ENCODE measurements at regions not wholly inside any gene's neighbourhood (a gene's known extent, or its start where the extent isn't known, plus 50 kb on each side); places are given as distances from the start of the nearest gene placed in this dataset.

DNA sequence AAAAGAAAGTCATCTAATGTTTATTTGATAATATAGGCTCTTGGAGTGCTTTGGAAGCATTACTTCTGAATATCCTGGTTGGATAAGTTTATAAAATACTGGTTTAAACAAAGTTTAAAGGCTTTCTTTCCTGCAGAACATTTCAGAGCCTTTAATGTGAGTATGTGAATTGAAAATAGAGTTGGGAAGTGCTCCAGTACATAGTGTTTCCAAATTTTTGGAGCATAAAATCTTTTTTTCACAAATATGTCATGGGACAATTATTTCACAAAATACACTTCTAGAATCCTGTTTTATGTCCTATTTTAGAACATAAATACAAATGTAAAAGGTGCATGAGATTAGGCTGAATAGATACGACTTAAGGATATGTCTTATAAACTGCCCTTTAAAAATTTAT is 158.9 kb upstream of the HNRNPA3 start:
- intact Hi-C loops (cut with micrococcal nuclease; ENCODE audit: unreplicated experiment): no loop called here
- no peak overlapping the region for H3K4me3 Mint-ChIP-seq (ENCODE audit: unreplicated experiment)
- H3K36me3 Mint-ChIP-seq (ENCODE audit: insufficient read depth, unreplicated experiment): no peaks in the 10 kb centered on the region
- Histone ChIP-seq H3K27me3 (replicated peaks; ENCODE audit: control insufficient read depth, insufficient read depth, low read length) (no peaks in the 10 kb centered on the region), H3K4me3 (ENCODE audit: low read depth, low read length) (no peak overlapping the region), H3K4me1 (no peaks in the 10 kb centered on the region), H3K36me3 (ENCODE audit: control insufficient read depth, insufficient read depth, low read length) (no peaks in the 10 kb centered on the region), H3K9me3 (no peaks in the 10 kb centered on the region)
- H3K27ac Mint-ChIP-seq (ENCODE audit: unreplicated experiment): no peak overlapping the region
- POLR2A ChIA-PET: no interaction called here
- CTCF ChIA-PET: no interaction called here
- no peak for DNase-seq
- H3K27me3 Mint-ChIP-seq (ENCODE audit: insufficient read depth, unreplicated experiment): peaks cover 28% of the 10 kb centered on the region
- BruUV-seq (replicated peaks): no TSS peak
- TF ChIP-seq, protein P1, sequence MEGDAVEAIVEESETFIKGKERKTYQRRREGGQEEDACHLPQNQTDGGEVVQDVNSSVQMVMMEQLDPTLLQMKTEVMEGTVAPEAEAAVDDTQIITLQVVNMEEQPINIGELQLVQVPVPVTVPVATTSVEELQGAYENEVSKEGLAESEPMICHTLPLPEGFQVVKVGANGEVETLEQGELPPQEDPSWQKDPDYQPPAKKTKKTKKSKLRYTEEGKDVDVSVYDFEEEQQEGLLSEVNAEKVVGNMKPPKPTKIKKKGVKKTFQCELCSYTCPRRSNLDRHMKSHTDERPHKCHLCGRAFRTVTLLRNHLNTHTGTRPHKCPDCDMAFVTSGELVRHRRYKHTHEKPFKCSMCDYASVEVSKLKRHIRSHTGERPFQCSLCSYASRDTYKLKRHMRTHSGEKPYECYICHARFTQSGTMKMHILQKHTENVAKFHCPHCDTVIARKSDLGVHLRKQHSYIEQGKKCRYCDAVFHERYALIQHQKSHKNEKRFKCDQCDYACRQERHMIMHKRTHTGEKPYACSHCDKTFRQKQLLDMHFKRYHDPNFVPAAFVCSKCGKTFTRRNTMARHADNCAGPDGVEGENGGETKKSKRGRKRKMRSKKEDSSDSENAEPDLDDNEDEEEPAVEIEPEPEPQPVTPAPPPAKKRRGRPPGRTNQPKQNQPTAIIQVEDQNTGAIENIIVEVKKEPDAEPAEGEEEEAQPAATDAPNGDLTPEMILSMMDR (IDR thresholded peaks at IDR 0.05; ENCODE audit: insufficient read depth in 1 of 2, low read depth in 1 of 2, low read length in 1 of 2, severe bottlenecking in 1 of 2, unreplicated experiment in 1 of 2): no peak
- H3K9me3 Mint-ChIP-seq (ENCODE audit: unreplicated experiment): no peaks in the 10 kb centered on the region
- H3K4me1 Mint-ChIP-seq (ENCODE audit: low read depth, unreplicated experiment): no peaks in the 10 kb centered on the region

DNA sequence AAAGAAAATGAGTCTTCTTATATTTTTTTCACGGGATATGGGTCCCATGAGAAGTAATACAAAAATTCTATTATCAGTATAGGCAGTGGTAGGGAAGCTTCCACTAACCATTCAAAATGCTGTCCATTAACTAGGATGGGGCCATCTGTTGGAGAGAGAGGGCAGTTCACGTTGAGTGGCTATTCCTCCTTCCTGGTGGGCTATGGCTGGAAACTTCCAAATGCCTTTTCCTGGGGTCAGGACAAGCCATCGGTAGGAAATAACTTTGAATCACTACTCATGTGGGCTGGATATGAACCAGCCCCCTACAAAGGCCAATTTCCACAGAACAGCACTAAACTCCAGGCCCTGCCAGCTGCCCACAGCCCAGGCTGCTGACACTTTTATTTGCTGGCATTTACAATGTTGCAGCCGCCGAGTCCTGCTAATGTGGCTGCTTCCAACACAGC is 156.1 kb upstream of the HNRNPA3 start:
- no TSS peak for BruUV-seq (replicated peaks)
- H3K9me3 Mint-ChIP-seq (ENCODE audit: unreplicated experiment): no peaks in the 10 kb centered on the region
- H3K4me1 Mint-ChIP-seq (ENCODE audit: low read depth, unreplicated experiment): no peaks in the 10 kb centered on the region
- DNase-seq: peak in 1 of 2 experiments; percentile 16
- TF ChIP-seq, protein P1 (IDR thresholded peaks at IDR 0.05; ENCODE audit: insufficient read depth in 1 of 2, low read depth in 1 of 2, low read length in 1 of 2, severe bottlenecking in 1 of 2, unreplicated experiment in 1 of 2): peak; percentile 28 to 49
- no peaks in the 10 kb centered on the region for H3K9me3 ChIP-seq
- intact Hi-C loops (cut with micrococcal nuclease; ENCODE audit: unreplicated experiment): no loop called here
- H3K36me3 Mint-ChIP-seq (ENCODE audit: insufficient read depth, unreplicated experiment): no peaks in the 10 kb centered on the region
- H3K27me3 ChIP-seq (replicated peaks; ENCODE audit: control insufficient read depth, insufficient read depth, low read length): no peaks in the 10 kb centered on the region; the same call in 1 of the 2 replicates
- no peaks in the 10 kb centered on the region for H3K36me3 ChIP-seq (ENCODE audit: control insufficient read depth, insufficient read depth, low read length)
- CTCF ChIA-PET: no interaction called here
- no peak overlapping the region for H3K4me3 Mint-ChIP-seq (ENCODE audit: unreplicated experiment)
- H3K4me3 ChIP-seq (ENCODE audit: low read depth, low read length): no peak overlapping the region
- no peaks in the 10 kb centered on the region for H3K4me1 ChIP-seq
- no peak overlapping the region for H3K27ac Mint-ChIP-seq (ENCODE audit: unreplicated experiment)
- peaks cover 20% of the 10 kb centered on the region for H3K27me3 Mint-ChIP-seq (ENCODE audit: insufficient read depth, unreplicated experiment)
- POLR2A ChIA-PET: no interaction called here

DNA sequence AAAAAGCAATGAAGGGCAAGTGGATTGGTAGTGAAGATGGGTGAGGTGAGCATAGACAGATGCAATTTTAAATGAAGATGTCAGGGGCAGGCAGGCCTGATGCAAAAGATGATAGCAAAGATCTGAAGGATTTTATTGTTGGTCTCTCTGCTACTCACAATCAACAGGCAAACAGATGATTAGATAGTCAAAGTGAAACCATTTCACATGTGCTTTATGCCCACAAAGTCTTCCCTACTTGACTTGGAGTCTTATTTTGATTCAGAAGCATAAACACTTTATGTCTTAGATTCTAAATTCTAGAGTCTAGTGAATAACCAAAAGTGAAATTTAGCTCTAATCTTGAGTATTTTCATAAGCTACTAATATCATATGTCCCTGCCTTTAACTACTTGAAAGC is 153.8 kb upstream of the HNRNPA3 start:
- POLR2A ChIA-PET: interaction anchor here (0.7 kb wide), 1 partner anchor 62 kb away, joined by 5 read pairs; no protein-coding TSS in a partner anchor
- no peaks in the 10 kb centered on the region for H3K36me3 Mint-ChIP-seq (ENCODE audit: insufficient read depth, unreplicated experiment)
- peaks cover 10% of the 10 kb centered on the region for H3K27me3 Mint-ChIP-seq (ENCODE audit: insufficient read depth, unreplicated experiment)
- BruUV-seq (replicated peaks): no TSS peak
- intact Hi-C loops (cut with micrococcal nuclease; ENCODE audit: unreplicated experiment): no loop called here
- H3K4me1 Mint-ChIP-seq (ENCODE audit: low read depth, unreplicated experiment): no peaks in the 10 kb centered on the region
- TF ChIP-seq, protein P1 (IDR thresholded peaks at IDR 0.05; ENCODE audit: insufficient read depth in 1 of 2, low read depth in 1 of 2, low read length in 1 of 2, severe bottlenecking in 1 of 2, unreplicated experiment in 1 of 2): no peak
- H3K4me3 Mint-ChIP-seq (ENCODE audit: unreplicated experiment): no peak overlapping the region
- H3K9me3 Mint-ChIP-seq (ENCODE audit: unreplicated experiment): no peaks in the 10 kb centered on the region
- H3K27me3 ChIP-seq (replicated peaks; ENCODE audit: control insufficient read depth, insufficient read depth, low read length): no peaks in the 10 kb centered on the region; the same call in 1 of the 2 replicates
- H3K27ac Mint-ChIP-seq (ENCODE audit: unreplicated experiment): no peak overlapping the region
- H3K4me3 ChIP-seq (ENCODE audit: low read depth, low read length): no peak overlapping the region
- no peaks in the 10 kb centered on the region for H3K9me3 ChIP-seq
- no peak for DNase-seq
- no peaks in the 10 kb centered on the region for H3K36me3 ChIP-seq (ENCODE audit: control insufficient read depth, insufficient read depth, low read length)
- CTCF ChIA-PET: no interaction called here
- no peaks in the 10 kb centered on the region for H3K4me1 ChIP-seq

Data from Caco-2 (cell line).